NB4 (cell line): ENCODE measurements at regions not wholly inside any gene's neighbourhood (a gene's known extent, or its start where the extent isn't known, plus 50 kb on each side); places are given as distances from the start of the nearest gene placed in this dataset.

Experiments
- POLR2A ChIP-seq: IDR thresholded peaks from 2 replicates; pipeline ENCODE4 v1.6.1; 2011; ENCODE audit warnings: mild to moderate bottlenecking; ENCODE audit not compliant: insufficient read length; ENCODE audit errors: extremely low read depth
- TF ChIP-seq, protein P1 (sequence below): IDR thresholded peaks from one replicate; pipeline ENCODE4 v1.5.1; 2012; ENCODE audit warnings: low read depth, low read length
- TF ChIP-seq, protein P2 (sequence below): IDR thresholded peaks from 2 replicates; pipeline ENCODE4 v1.6.1; 2011; ENCODE audit warnings: low read depth, low read length

DNA sequence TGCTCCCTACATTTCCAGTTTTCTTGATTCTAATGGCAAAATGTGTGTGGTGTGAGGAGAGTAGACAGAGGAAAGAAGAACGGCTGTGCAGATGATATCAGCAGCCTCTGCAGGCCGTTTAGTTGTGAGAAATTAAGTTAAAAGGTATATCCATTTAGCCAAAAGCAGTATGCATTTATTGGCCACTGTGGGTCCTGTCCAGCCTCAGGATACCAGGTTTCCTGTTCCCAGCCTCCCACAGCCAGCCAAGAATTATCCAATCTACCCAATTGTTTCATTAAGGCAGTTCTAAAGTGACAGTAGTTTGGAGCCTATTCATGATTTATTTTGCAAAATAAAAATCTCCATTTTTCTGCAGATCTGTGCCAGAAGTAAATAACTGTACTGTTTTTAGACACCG lies 107.5 kb downstream of the TMEM18 start:
- TF ChIP-seq, protein P1, sequence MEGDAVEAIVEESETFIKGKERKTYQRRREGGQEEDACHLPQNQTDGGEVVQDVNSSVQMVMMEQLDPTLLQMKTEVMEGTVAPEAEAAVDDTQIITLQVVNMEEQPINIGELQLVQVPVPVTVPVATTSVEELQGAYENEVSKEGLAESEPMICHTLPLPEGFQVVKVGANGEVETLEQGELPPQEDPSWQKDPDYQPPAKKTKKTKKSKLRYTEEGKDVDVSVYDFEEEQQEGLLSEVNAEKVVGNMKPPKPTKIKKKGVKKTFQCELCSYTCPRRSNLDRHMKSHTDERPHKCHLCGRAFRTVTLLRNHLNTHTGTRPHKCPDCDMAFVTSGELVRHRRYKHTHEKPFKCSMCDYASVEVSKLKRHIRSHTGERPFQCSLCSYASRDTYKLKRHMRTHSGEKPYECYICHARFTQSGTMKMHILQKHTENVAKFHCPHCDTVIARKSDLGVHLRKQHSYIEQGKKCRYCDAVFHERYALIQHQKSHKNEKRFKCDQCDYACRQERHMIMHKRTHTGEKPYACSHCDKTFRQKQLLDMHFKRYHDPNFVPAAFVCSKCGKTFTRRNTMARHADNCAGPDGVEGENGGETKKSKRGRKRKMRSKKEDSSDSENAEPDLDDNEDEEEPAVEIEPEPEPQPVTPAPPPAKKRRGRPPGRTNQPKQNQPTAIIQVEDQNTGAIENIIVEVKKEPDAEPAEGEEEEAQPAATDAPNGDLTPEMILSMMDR = no peak
- no peak for TF ChIP-seq POLR2A
- TF ChIP-seq, protein P2, sequence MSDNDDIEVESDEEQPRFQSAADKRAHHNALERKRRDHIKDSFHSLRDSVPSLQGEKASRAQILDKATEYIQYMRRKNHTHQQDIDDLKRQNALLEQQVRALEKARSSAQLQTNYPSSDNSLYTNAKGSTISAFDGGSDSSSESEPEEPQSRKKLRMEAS = no peak
